ENCODE measurements at regions not wholly inside any gene's neighbourhood (a gene's known extent, or its start where the extent isn't known, plus 50 kb on each side); places are given as distances from the start of the nearest gene placed in this dataset.

- DNase-seq (ENCODE audit: insufficient read length, low spot score) (no peak), FAIRE-seq (no peak)
- TF ChIP-seq PAX5 (IDR thresholded peaks at IDR 0.05; ENCODE audit: insufficient read depth, low read length, severe bottlenecking) = no peak
- no peak for TF ChIP-seq POLR2AphosphoS5 (IDR thresholded peaks at IDR 0.05; ENCODE audit: low read depth, low read length)
- no peak for TF ChIP-seq TAF1 (IDR thresholded peaks at IDR 0.05; ENCODE audit: low read depth, low read length)
- TF ChIP-seq POU2F2 (IDR thresholded peaks at IDR 0.05; ENCODE audit: low read depth, low read length) = no peak
- TF ChIP-seq SPI1 (IDR thresholded peaks at IDR 0.05; ENCODE audit: low read depth, low read length) = no peak
- TF ChIP-seq POLR2A (IDR thresholded peaks at IDR 0.05; ENCODE audit: low read depth, low read length) = no peak
These were observed 134.9 kb upstream of the LEF1 start for GRCh38 chr4:108303488-108304177.

GRCh38 chr4:108301545-108302251, 133.0 kb upstream of the LEF1 start:
- TF ChIP-seq SPI1 (IDR thresholded peaks at IDR 0.05; ENCODE audit: low read depth, low read length) (no peak), POLR2A (IDR thresholded peaks at IDR 0.05; ENCODE audit: low read depth, low read length) (no peak), POU2F2 (IDR thresholded peaks at IDR 0.05; ENCODE audit: low read depth, low read length) (no peak), PAX5 (IDR thresholded peaks at IDR 0.05; ENCODE audit: insufficient read depth, low read length, severe bottlenecking) (no peak), TAF1 (IDR thresholded peaks at IDR 0.05; ENCODE audit: low read depth, low read length) (no peak), POLR2AphosphoS5 (IDR thresholded peaks at IDR 0.05; ENCODE audit: low read depth, low read length) (no peak)
- FAIRE-seq (no peak), DNase-seq (ENCODE audit: insufficient read length, low spot score) (no peak)

- DNase-seq (ENCODE audit: insufficient read length, low spot score) = no peak
- FAIRE-seq = no peak
- TF ChIP-seq PAX5 (IDR thresholded peaks at IDR 0.05; ENCODE audit: insufficient read depth, low read length, severe bottlenecking) (no peak), SPI1 (IDR thresholded peaks at IDR 0.05; ENCODE audit: low read depth, low read length) (no peak), POU2F2 (IDR thresholded peaks at IDR 0.05; ENCODE audit: low read depth, low read length) (no peak), TAF1 (IDR thresholded peaks at IDR 0.05; ENCODE audit: low read depth, low read length) (no peak), POLR2A (IDR thresholded peaks at IDR 0.05; ENCODE audit: low read depth, low read length) (no peak), POLR2AphosphoS5 (IDR thresholded peaks at IDR 0.05; ENCODE audit: low read depth, low read length) (no peak)
These were observed 128.9 kb upstream of the LEF1 start for GRCh38 chr4:108297605-108298004.

GRCh38 chr4:108292229-108292628, 123.5 kb upstream of the LEF1 start:
- TF ChIP-seq POLR2AphosphoS5 (IDR thresholded peaks at IDR 0.05; ENCODE audit: low read depth, low read length) (no peak), TAF1 (IDR thresholded peaks at IDR 0.05; ENCODE audit: low read depth, low read length) (no peak), PAX5 (IDR thresholded peaks at IDR 0.05; ENCODE audit: insufficient read depth, low read length, severe bottlenecking) (no peak), SPI1 (IDR thresholded peaks at IDR 0.05; ENCODE audit: low read depth, low read length) (no peak), POU2F2 (IDR thresholded peaks at IDR 0.05; ENCODE audit: low read depth, low read length) (no peak), POLR2A (IDR thresholded peaks at IDR 0.05; ENCODE audit: low read depth, low read length) (no peak)
- FAIRE-seq (no peak), DNase-seq (ENCODE audit: insufficient read length, low spot score) (no peak)

- TF ChIP-seq POLR2A (IDR thresholded peaks at IDR 0.05; ENCODE audit: low read depth, low read length) (no peak), POU2F2 (IDR thresholded peaks at IDR 0.05; ENCODE audit: low read depth, low read length) (no peak), TAF1 (IDR thresholded peaks at IDR 0.05; ENCODE audit: low read depth, low read length) (no peak), PAX5 (IDR thresholded peaks at IDR 0.05; ENCODE audit: insufficient read depth, low read length, severe bottlenecking) (no peak), SPI1 (IDR thresholded peaks at IDR 0.05; ENCODE audit: low read depth, low read length) (no peak), POLR2AphosphoS5 (IDR thresholded peaks at IDR 0.05; ENCODE audit: low read depth, low read length) (no peak)
- no peak for FAIRE-seq
- no peak for DNase-seq (ENCODE audit: insufficient read length, low spot score)
These were observed 122.4 kb upstream of the LEF1 start for GRCh38 chr4:108291137-108291536.

GRCh38 chr4:108287834-108288413, 119.2 kb upstream of the LEF1 start:
- FAIRE-seq (no peak), DNase-seq (ENCODE audit: insufficient read length, low spot score) (no peak)
- TF ChIP-seq POLR2AphosphoS5 (IDR thresholded peaks at IDR 0.05; ENCODE audit: low read depth, low read length) = no peak
- no peak for TF ChIP-seq TAF1 (IDR thresholded peaks at IDR 0.05; ENCODE audit: low read depth, low read length)
- TF ChIP-seq POU2F2 (IDR thresholded peaks at IDR 0.05; ENCODE audit: low read depth, low read length) = no peak
- TF ChIP-seq SPI1 (IDR thresholded peaks at IDR 0.05; ENCODE audit: low read depth, low read length) = no peak

GRCh38 chr4:108280072-108280471, 111.3 kb upstream of the LEF1 start:
- TF ChIP-seq POLR2A (IDR thresholded peaks at IDR 0.05; ENCODE audit: low read depth, low read length) (no peak), TAF1 (IDR thresholded peaks at IDR 0.05; ENCODE audit: low read depth, low read length) (no peak), POU2F2 (IDR thresholded peaks at IDR 0.05; ENCODE audit: low read depth, low read length) (no peak), PAX5 (IDR thresholded peaks at IDR 0.05; ENCODE audit: insufficient read depth, low read length, severe bottlenecking) (no peak), POLR2AphosphoS5 (IDR thresholded peaks at IDR 0.05; ENCODE audit: low read depth, low read length) (no peak), SPI1 (IDR thresholded peaks at IDR 0.05; ENCODE audit: low read depth, low read length) (no peak)
- FAIRE-seq = no peak
- DNase-seq (ENCODE audit: insufficient read length, low spot score) = no peak

GRCh38 chr4:108276690-108277089, 108.0 kb upstream of the LEF1 start:
- no peak for DNase-seq (ENCODE audit: insufficient read length, low spot score)
- TF ChIP-seq SPI1 (IDR thresholded peaks at IDR 0.05; ENCODE audit: low read depth, low read length) (no peak), TAF1 (IDR thresholded peaks at IDR 0.05; ENCODE audit: low read depth, low read length) (no peak), PAX5 (IDR thresholded peaks at IDR 0.05; ENCODE audit: insufficient read depth, low read length, severe bottlenecking) (no peak), POLR2AphosphoS5 (IDR thresholded peaks at IDR 0.05; ENCODE audit: low read depth, low read length) (no peak), POU2F2 (IDR thresholded peaks at IDR 0.05; ENCODE audit: low read depth, low read length) (no peak), POLR2A (IDR thresholded peaks at IDR 0.05; ENCODE audit: low read depth, low read length) (no peak)
- no peak for FAIRE-seq

GRCh38 chr4:108272986-108273385, 104.3 kb upstream of the LEF1 start:
- DNase-seq (ENCODE audit: insufficient read length, low spot score) (no peak), FAIRE-seq (no peak)
- no peak for TF ChIP-seq TAF1 (IDR thresholded peaks at IDR 0.05; ENCODE audit: low read depth, low read length)
- TF ChIP-seq POLR2A (IDR thresholded peaks at IDR 0.05; ENCODE audit: low read depth, low read length) = no peak
- TF ChIP-seq POU2F2 (IDR thresholded peaks at IDR 0.05; ENCODE audit: low read depth, low read length) = no peak
- TF ChIP-seq POLR2AphosphoS5 (IDR thresholded peaks at IDR 0.05; ENCODE audit: low read depth, low read length) = no peak
- no peak for TF ChIP-seq PAX5 (IDR thresholded peaks at IDR 0.05; ENCODE audit: insufficient read depth, low read length, severe bottlenecking)
- no peak for TF ChIP-seq SPI1 (IDR thresholded peaks at IDR 0.05; ENCODE audit: low read depth, low read length)

All from GM12891 (cell line).